Muscle of leg (tissue), 3 donors: ENCODE measurements at regions not wholly inside any gene's neighbourhood (a gene's known extent, or its start where the extent isn't known, plus 50 kb on each side); places are given as distances from the start of the nearest gene placed in this dataset.
"Not testable (repeated sequence)": the region's sequence is repeated elsewhere in the genome, so short reads cannot be mapped to it uniquely, and the experiment has no call there.

Experiments
- DNase-seq: peaks from one replicate; pipeline ENCODE4 v3.0.0; 2013
- H3K27ac ChIP-seq: one replicate; pipeline ENCODE4 v1.5.1; 2013; ENCODE audit warnings: mild to moderate bottlenecking, low read length, control low read depth
- H3K27me3 ChIP-seq: one replicate; pipeline ENCODE4 v1.6.1; 2013; ENCODE audit warnings: low read length; ENCODE audit not compliant: control insufficient read depth, insufficient read depth
- H3K36me3 ChIP-seq: one replicate; pipeline ENCODE4 v1.6.1; 2013; ENCODE audit warnings: low read length; ENCODE audit not compliant: control insufficient read depth, insufficient read depth
- H3K4me1 ChIP-seq: one replicate; pipeline ENCODE4 v1.6.1; 2013; ENCODE audit warnings: low read length; ENCODE audit not compliant: control insufficient read depth, insufficient read depth
- H3K4me3 ChIP-seq: one replicate; pipeline ENCODE4 v1.5.1; 2013; ENCODE audit warnings: low read length, control low read depth
- H3K9me3 ChIP-seq: replicated peaks from 2 replicates; pipeline ENCODE4 v1.6.1; 2013; ENCODE audit warnings: low read depth, low read length; ENCODE audit not compliant: control insufficient read depth
- WGBS: methylation state at CpG from one replicate; pipeline ENCODE4 v1.1.5; 2013; ENCODE audit warnings: missing lambda C conversion rate; ENCODE audit not compliant: insufficient coverage; 5-methylcytosine and 5-hydroxymethylcytosine counted together

DNA sequence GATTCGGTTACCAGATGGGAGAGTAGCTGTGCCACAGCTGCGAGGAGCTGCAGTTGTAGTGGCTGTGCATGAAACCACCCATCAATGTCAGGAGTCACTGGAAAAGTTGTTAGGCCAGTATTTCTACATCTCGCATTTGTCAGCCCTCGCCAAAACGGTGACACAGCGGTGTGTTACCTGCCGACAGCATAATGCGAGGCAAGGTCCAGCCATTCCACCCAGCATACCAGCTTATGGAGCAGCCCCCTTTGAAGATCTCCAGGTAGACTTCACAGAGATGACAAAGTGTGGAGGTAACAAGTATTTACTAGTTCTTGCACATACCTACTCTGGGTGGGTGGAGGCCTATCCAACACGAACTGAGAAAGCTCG is 82.8 kb upstream of the TANC1 start:
- not testable (repeated sequence) for H3K4me1 ChIP-seq, DNase-seq, H3K4me3 ChIP-seq, H3K27me3 ChIP-seq, H3K27ac ChIP-seq, H3K9me3 ChIP-seq, H3K36me3 ChIP-seq
- WGBS, result 64% methylated on average over 7 of the region's 10 CpGs

DNA sequence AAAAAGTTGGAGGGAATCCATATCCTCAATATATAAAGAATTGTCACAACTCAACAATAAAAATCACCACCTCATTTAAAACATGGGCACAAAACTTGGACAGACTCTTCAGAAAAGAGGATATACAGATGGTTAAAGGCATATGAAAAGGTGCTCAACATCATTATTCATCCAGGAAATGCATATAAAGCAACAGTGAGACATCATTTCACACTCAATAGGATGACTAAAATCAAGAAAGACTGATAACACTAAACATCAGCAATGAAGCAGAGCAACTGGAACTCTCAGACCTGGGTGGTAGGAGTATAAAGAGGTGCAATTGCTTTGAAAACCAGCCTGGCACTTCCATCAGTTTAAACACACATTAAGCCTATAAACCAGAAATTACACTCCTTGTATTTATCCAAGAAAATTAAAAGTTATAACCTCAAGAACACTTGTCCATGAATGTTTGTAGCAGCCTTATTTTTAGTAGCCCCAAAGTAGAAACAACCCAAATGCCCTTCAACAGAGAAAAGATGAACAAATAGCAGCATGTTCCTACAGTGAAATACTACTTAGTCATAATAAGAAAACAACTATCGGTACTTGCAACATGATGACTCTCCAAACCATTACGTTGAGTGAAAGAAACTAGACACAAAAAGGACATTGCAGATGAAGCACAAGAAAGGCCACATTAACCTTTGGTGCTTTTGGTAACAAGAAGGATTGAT is 79.1 kb upstream of the TANC1 start:
- no peaks in the 10 kb centered on the region for H3K9me3 ChIP-seq
- no peaks in the 10 kb centered on the region for H3K36me3 ChIP-seq
- H3K27ac ChIP-seq, result no peak overlapping the region
- H3K4me3 ChIP-seq, result no peak overlapping the region
- peaks cover 2% of the 10 kb centered on the region for H3K4me1 ChIP-seq
- no peak for DNase-seq
- no peaks in the 10 kb centered on the region for H3K27me3 ChIP-seq
- WGBS, result 100% methylated on average over 1 of the region's 2 CpGs

GRCh38 chr2:158890296-158890905 is 78.0 kb upstream of the TANC1 start:
- no peak for DNase-seq
- Histone ChIP-seq H3K27me3 (no peaks in the 10 kb centered on the region), H3K27ac (no peak overlapping the region), H3K9me3 (no peaks in the 10 kb centered on the region), H3K4me1 (peaks cover 2% of the 10 kb centered on the region), H3K4me3 (no peak overlapping the region), H3K36me3 (no peaks in the 10 kb centered on the region)
- WGBS, result 75% methylated on average over 1 of the region's 3 CpGs

GRCh38 chr2:158893026-158893425 is 75.4 kb upstream of the TANC1 start:
- peak; percentile 16 for DNase-seq
- no peak overlapping the region for H3K27ac ChIP-seq
- no peaks in the 10 kb centered on the region for H3K9me3 ChIP-seq
- H3K4me1 ChIP-seq, result peaks cover 2% of the 10 kb centered on the region
- no peaks in the 10 kb centered on the region for H3K36me3 ChIP-seq
- no peak overlapping the region for H3K4me3 ChIP-seq
- WGBS, result 35% methylated on average over 6 of the region's 8 CpGs
- no peaks in the 10 kb centered on the region for H3K27me3 ChIP-seq

- no peaks in the 10 kb centered on the region for H3K27me3 ChIP-seq
- DNase-seq, result no peak
- H3K4me3 ChIP-seq, result no peak overlapping the region
- H3K27ac ChIP-seq, result no peak overlapping the region
- no peaks in the 10 kb centered on the region for H3K36me3 ChIP-seq
- no peaks in the 10 kb centered on the region for H3K9me3 ChIP-seq
- 92% methylated on average over 2 of the region's 2 CpGs for WGBS
- H3K4me1 ChIP-seq, result peaks cover 2% of the 10 kb centered on the region
These were observed 75.0 kb upstream of the TANC1 start for GRCh38 chr2:158893474-158893873.

GRCh38 chr2:158894078-158894477 is 74.4 kb upstream of the TANC1 start:
- H3K36me3 ChIP-seq, result no peaks in the 10 kb centered on the region
- DNase-seq, result no peak
- no peak overlapping the region for H3K27ac ChIP-seq
- H3K4me3 ChIP-seq, result no peak overlapping the region
- H3K9me3 ChIP-seq, result no peaks in the 10 kb centered on the region
- H3K27me3 ChIP-seq, result no peaks in the 10 kb centered on the region
- H3K4me1 ChIP-seq, result peaks cover 2% of the 10 kb centered on the region
- WGBS, result 80% methylated on average over 1 of the region's 5 CpGs

DNA sequence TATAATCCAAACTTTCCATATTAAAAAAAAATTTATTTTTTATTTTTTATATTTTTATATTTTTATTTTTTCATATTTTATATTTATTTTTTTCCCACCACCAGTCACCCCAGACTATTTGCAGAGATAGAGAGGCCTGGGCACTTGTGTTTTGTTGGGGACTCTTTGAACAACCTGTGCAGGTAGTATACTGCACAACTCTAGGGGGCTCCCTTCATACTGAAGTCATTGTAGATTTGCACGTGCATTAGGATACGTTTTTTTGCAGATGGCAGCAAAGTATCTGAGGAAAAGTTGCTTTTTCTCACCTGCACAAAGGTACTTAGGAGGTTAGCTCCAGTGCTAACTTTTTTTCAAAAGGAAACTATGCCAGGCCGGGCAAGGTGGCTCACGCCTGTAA is 73.9 kb upstream of the TANC1 start:
- no peak for DNase-seq
- no peak overlapping the region for H3K4me3 ChIP-seq
- H3K27ac ChIP-seq, result no peak overlapping the region
- no peaks in the 10 kb centered on the region for H3K27me3 ChIP-seq
- H3K36me3 ChIP-seq, result no peaks in the 10 kb centered on the region
- no peaks in the 10 kb centered on the region for H3K9me3 ChIP-seq
- peaks cover 2% of the 10 kb centered on the region for H3K4me1 ChIP-seq
- 84% methylated on average over 4 of the region's 4 CpGs for WGBS

DNA sequence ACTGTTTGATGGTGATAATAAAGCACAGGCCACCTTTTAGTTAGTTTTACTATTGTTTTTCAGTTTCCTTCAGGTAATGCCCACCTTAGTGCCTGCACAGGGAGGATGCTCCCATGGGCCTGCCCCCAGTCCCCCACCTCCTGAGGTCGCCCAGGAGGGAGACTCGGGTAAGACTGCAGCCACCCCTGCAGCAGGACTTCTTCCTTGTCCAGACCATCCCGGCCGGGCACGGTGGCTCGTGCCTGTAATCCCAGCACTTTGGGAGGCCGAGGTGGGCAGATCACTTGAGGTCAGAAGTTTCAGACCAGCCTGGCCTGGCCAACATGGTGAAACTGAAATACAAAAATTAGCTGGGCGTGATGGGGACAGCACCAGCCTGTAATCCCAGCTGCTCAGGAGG is 68.1 kb upstream of the TANC1 start:
- WGBS, result 78% methylated on average over 8 of the region's 8 CpGs
- Histone ChIP-seq H3K4me3 (no peak overlapping the region), H3K4me1 (peaks cover 2% of the 10 kb centered on the region), H3K27me3 (no peaks in the 10 kb centered on the region), H3K27ac (no peak overlapping the region), H3K36me3 (no peaks in the 10 kb centered on the region), H3K9me3 (no peaks in the 10 kb centered on the region)
- DNase-seq, result no peak

DNA sequence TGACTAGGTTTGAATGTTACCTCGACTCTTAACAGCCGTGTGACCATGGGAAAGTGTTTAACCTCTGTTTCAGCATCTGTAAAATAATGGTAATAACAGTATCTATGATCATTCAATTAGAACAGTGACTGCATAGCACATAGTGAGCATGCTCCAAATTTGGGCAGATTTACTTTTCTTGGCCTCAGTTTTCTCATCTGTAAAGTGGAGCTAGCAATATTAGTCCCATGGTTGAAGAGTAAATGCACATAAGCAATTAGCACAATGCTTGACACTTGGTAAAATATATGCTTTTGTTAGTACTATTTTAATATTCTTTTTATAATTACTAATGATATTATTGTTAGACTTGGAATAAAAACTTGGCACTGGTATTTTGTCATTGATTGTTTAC is 66.4 kb upstream of the TANC1 start:
- no peak for DNase-seq
- H3K9me3 ChIP-seq, result no peaks in the 10 kb centered on the region
- H3K36me3 ChIP-seq, result no peaks in the 10 kb centered on the region
- H3K27me3 ChIP-seq, result no peaks in the 10 kb centered on the region
- WGBS, result no CpG with 5 or more reads among the region's 2 CpGs
- H3K27ac ChIP-seq, result no peak overlapping the region
- peaks cover 2% of the 10 kb centered on the region for H3K4me1 ChIP-seq
- no peak overlapping the region for H3K4me3 ChIP-seq

DNA sequence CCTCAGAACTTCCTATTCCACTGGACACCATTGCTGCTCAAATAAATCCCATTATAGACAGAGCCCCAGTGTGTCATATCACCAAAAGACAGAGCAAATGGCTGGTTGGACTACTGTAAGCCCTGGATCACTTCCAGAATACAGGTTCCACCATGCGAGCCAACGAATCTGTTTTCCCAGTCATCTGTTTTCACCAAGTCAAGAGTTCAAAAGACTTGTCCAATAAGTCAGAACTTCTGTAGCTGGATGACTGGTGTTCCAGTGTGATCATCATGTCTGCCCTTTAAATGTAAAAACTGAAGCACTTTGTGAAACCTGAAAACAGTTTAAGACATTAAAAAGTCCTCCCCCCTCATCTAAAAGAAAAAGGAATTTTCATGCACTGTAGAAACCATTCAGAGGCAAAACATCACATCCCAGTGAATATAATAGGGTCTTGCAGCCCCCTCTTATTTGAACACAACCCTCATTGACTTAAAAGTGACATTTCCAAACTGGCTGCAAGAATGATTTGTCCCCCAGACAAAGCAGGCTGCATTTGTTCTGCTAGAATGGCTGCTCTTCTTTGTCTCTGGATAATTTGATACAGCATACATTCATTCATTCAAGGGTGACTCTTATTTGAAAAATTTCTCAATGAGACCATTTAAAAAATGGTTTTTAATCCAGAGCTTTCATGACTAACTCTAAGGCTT is 64.6 kb upstream of the TANC1 start:
- Histone ChIP-seq H3K27ac (no peak overlapping the region), H3K36me3 (no peaks in the 10 kb centered on the region), H3K27me3 (no peaks in the 10 kb centered on the region), H3K4me3 (no peak overlapping the region), H3K9me3 (no peaks in the 10 kb centered on the region), H3K4me1 (peaks cover 2% of the 10 kb centered on the region)
- 20% methylated on average over 1 of the region's 2 CpGs for WGBS
- DNase-seq, result peak; percentile 19
